ENCODE measurements at regions not wholly inside any gene's neighbourhood (a gene's known extent, or its start where the extent isn't known, plus 50 kb on each side); places are given as distances from the start of the nearest gene placed in this dataset.

GRCh38 chr13:104385404-104385803 lies 1319.2 kb upstream of the SLC10A2 start:
- Histone ChIP-seq H3K36me3 (replicated peaks) (no peaks in the 10 kb centered on the region), H3K4me3 (ENCODE audit: low read depth, low read length) (no peak overlapping the region), H3K27me3 (replicated peaks) (no peaks in the 10 kb centered on the region), H3K27ac (no peak overlapping the region)
- in situ Hi-C loops (cut with HindIII; ENCODE audit: low pct_ligation_motif_present, low sequenced_read_pairs), result no loop called here
- TF ChIP-seq, protein P1, sequence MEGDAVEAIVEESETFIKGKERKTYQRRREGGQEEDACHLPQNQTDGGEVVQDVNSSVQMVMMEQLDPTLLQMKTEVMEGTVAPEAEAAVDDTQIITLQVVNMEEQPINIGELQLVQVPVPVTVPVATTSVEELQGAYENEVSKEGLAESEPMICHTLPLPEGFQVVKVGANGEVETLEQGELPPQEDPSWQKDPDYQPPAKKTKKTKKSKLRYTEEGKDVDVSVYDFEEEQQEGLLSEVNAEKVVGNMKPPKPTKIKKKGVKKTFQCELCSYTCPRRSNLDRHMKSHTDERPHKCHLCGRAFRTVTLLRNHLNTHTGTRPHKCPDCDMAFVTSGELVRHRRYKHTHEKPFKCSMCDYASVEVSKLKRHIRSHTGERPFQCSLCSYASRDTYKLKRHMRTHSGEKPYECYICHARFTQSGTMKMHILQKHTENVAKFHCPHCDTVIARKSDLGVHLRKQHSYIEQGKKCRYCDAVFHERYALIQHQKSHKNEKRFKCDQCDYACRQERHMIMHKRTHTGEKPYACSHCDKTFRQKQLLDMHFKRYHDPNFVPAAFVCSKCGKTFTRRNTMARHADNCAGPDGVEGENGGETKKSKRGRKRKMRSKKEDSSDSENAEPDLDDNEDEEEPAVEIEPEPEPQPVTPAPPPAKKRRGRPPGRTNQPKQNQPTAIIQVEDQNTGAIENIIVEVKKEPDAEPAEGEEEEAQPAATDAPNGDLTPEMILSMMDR (IDR thresholded peaks at IDR 0.05; ENCODE audit: low read depth, low read length, missing control alignments), result no peak
- peak; percentile 71 for DNase-seq

GRCh38 chr13:104382951-104383350 lies 1316.7 kb upstream of the SLC10A2 start:
- in situ Hi-C loops (cut with HindIII; ENCODE audit: low pct_ligation_motif_present, low sequenced_read_pairs), result no loop called here
- no peak for DNase-seq
- H3K27me3 ChIP-seq (replicated peaks), result no peaks in the 10 kb centered on the region
- no peak overlapping the region for H3K4me3 ChIP-seq (ENCODE audit: low read depth, low read length)
- TF ChIP-seq, protein P1 (IDR thresholded peaks at IDR 0.05; ENCODE audit: low read depth, low read length, missing control alignments), result no peak
- H3K36me3 ChIP-seq (replicated peaks), result no peaks in the 10 kb centered on the region
- no peak overlapping the region for H3K27ac ChIP-seq

DNA sequence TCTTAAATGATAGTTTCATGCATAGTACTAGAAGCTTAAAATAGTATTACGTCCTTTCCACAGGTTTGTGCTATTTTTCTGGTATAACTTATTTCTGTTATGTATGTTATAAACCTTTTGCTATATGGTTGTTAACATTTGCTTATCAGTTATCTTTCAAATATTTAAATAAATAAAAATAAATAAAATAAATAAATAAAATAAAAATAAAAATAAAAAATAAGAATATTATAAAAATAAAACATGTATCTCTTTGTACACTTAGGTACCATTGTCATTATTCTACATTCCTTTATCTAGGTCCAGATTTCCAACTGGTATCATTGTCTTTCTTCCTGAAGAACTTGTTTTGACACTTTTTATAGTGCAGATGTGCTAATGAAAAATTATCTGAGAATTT lies 1310.4 kb upstream of the SLC10A2 start:
- in situ Hi-C loops (cut with HindIII; ENCODE audit: low pct_ligation_motif_present, low sequenced_read_pairs), result no loop called here
- TF ChIP-seq, protein P1 (IDR thresholded peaks at IDR 0.05; ENCODE audit: low read depth, low read length, missing control alignments), result no peak
- DNase-seq, result no peak
- Histone ChIP-seq H3K27ac (no peak overlapping the region), H3K27me3 (replicated peaks) (no peaks in the 10 kb centered on the region), H3K36me3 (replicated peaks) (no peaks in the 10 kb centered on the region), H3K4me3 (ENCODE audit: low read depth, low read length) (no peak overlapping the region)

DNA sequence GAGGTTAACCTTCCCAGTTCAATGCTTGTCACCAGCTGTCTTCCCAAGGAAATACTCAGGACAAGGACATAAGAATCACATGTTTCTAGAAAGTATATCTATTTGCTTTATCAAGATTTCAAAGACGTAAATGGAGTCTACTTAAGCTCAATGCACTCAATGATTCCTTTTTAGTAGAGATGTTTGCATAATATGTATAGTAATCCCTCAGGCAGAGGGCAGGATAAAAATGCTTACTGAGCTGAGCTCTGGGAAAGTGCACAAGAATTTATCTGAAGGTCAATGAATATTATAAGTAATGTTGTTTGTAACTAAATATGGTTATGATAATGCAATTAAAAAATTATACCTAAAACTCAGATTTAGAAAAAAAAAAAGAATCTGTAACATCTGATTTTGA lies 1309.4 kb upstream of the SLC10A2 start:
- no peak for DNase-seq
- H3K36me3 ChIP-seq (replicated peaks), result no peaks in the 10 kb centered on the region
- H3K27me3 ChIP-seq (replicated peaks), result no peaks in the 10 kb centered on the region
- TF ChIP-seq, protein P1 (IDR thresholded peaks at IDR 0.05; ENCODE audit: low read depth, low read length, missing control alignments), result no peak
- in situ Hi-C loops (cut with HindIII; ENCODE audit: low pct_ligation_motif_present, low sequenced_read_pairs), result no loop called here
- H3K27ac ChIP-seq, result no peak overlapping the region
- H3K4me3 ChIP-seq (ENCODE audit: low read depth, low read length), result no peak overlapping the region

GRCh38 chr13:104372095-104372655 lies 1306.0 kb upstream of the SLC10A2 start:
- TF ChIP-seq, protein P1 (IDR thresholded peaks at IDR 0.05; ENCODE audit: low read depth, low read length, missing control alignments), result no peak
- no peak for DNase-seq
- Histone ChIP-seq H3K27ac (no peak overlapping the region), H3K27me3 (replicated peaks) (no peaks in the 10 kb centered on the region), H3K36me3 (replicated peaks) (no peaks in the 10 kb centered on the region), H3K4me3 (ENCODE audit: low read depth, low read length) (no peak overlapping the region)
- in situ Hi-C loops (cut with HindIII; ENCODE audit: low pct_ligation_motif_present, low sequenced_read_pairs), result no loop called here

DNA sequence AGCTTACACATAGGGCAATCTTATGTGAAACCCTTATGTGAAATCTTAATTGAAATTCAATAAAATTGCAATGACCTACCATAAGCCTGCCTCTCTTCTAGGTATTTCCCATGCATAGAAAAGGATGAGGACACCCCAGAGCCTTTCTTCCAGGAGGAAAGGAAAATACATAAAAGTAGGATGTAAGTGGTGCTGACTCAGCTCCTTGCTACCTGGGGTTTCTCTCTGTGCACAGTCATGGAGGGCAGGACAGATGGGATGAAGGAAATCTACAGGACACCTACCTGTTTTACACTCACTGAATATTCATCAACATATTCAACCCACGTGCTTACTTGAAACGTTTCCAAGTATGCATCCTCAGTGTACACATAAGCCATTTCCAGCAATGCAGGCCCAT lies 1299.2 kb upstream of the SLC10A2 start:
- no peak overlapping the region for H3K4me3 ChIP-seq (ENCODE audit: low read depth, low read length)
- TF ChIP-seq, protein P1 (IDR thresholded peaks at IDR 0.05; ENCODE audit: low read depth, low read length, missing control alignments), result no peak
- no peaks in the 10 kb centered on the region for H3K36me3 ChIP-seq (replicated peaks)
- no peak overlapping the region for H3K27ac ChIP-seq
- H3K27me3 ChIP-seq (replicated peaks), result no peaks in the 10 kb centered on the region
- DNase-seq, result no peak
- in situ Hi-C loops (cut with HindIII; ENCODE audit: low pct_ligation_motif_present, low sequenced_read_pairs), result no loop called here

Data from brain microvascular endothelial cell (primary cell).